ENCODE measurements at regions not wholly inside any gene's neighbourhood (a gene's known extent, or its start where the extent isn't known, plus 50 kb on each side); places are given as distances from the start of the nearest gene placed in this dataset.

DNA sequence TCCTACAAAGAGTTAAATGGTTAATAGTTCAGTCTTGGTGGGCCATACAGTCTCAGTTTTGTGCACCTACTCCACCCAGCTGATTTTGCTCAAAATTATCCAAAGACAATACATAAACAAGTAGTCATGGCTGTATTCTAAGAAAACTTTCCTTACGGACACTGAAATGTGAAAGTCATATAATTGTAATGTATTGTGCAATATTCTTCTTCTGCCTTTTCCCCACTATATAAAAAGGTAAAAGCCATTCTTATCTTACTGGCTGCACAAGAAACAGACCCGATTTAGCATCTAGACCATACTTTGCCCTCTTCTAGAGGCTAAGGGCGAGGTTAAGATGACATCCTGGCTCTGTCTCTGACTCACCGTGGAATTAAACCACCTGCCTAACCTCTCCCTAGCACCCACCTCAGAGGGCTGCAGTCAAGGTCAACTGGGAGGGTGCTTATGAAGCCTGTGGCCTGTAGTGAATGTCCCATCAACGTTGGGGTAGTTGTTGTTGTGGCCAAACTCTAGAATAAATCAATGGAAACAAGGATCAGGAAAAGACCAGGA, 63.8 kb upstream of the DOCK1 start:
- Histone ChIP-seq H3K36me3 (replicated peaks in 1 of 2) (no peaks in the 10 kb centered on the region), H3K4me3 (no peak overlapping the region), H3K27me3 (no peaks in the 10 kb centered on the region), H3K4me1 (replicated peaks in 1 of 2) (no peaks in the 10 kb centered on the region), H3K27ac (no peak overlapping the region), H3K9me3 (replicated peaks in 1 of 3) (no peaks in the 10 kb centered on the region)
- intact Hi-C loops (cut with DNase I): no loop called here
- no peak for DNase-seq
- 59 to 74% (median 62%) methylated on average over 5 of the region's 5 CpGs for WGBS, 4 donors
- TF ChIP-seq, protein P1, sequence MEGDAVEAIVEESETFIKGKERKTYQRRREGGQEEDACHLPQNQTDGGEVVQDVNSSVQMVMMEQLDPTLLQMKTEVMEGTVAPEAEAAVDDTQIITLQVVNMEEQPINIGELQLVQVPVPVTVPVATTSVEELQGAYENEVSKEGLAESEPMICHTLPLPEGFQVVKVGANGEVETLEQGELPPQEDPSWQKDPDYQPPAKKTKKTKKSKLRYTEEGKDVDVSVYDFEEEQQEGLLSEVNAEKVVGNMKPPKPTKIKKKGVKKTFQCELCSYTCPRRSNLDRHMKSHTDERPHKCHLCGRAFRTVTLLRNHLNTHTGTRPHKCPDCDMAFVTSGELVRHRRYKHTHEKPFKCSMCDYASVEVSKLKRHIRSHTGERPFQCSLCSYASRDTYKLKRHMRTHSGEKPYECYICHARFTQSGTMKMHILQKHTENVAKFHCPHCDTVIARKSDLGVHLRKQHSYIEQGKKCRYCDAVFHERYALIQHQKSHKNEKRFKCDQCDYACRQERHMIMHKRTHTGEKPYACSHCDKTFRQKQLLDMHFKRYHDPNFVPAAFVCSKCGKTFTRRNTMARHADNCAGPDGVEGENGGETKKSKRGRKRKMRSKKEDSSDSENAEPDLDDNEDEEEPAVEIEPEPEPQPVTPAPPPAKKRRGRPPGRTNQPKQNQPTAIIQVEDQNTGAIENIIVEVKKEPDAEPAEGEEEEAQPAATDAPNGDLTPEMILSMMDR (IDR thresholded peaks at IDR 0.05): no peak
- TF ChIP-seq POLR2A (IDR thresholded peaks at IDR 0.05): no peak

DNA sequence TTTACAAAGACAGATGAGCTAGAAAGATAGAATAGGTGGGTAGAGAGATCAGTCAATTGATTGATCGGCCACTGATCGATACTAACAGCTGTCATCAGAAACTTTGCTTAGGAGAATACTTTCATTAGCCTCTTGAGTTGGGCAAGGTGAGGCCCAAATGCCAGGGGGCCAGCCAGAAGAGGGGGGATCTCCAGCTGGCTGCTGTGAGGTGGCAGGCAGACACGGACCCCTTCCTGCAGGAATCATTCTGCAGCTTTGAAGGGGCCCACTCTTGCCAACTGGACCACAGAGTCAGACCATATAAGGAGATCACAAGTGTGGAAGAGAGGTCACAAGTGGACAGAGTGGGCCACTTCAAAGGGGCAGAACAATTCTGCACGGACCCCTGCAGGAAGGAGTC, 62.9 kb upstream of the DOCK1 start:
- no peaks in the 10 kb centered on the region for H3K27me3 ChIP-seq
- H3K27ac ChIP-seq: no peak overlapping the region
- TF ChIP-seq, protein P1 (IDR thresholded peaks at IDR 0.05): no peak
- TF ChIP-seq POLR2A (IDR thresholded peaks at IDR 0.05): no peak
- intact Hi-C loops (cut with DNase I): no loop called here
- no peaks in the 10 kb centered on the region for H3K4me1 ChIP-seq (replicated peaks in 1 of 2)
- no peak for DNase-seq
- WGBS, 4 donors: 83 to 87% (median 86%) methylated on average over 3 to 4 of the region's 4 CpGs
- no peaks in the 10 kb centered on the region for H3K36me3 ChIP-seq (replicated peaks in 1 of 2)
- no peak overlapping the region for H3K4me3 ChIP-seq
- H3K9me3 ChIP-seq (replicated peaks in 1 of 3): no peaks in the 10 kb centered on the region

- no peaks in the 10 kb centered on the region for H3K9me3 ChIP-seq (replicated peaks in 1 of 3)
- no peaks in the 10 kb centered on the region for H3K27me3 ChIP-seq
- no peak overlapping the region for H3K4me3 ChIP-seq
- WGBS, 4 donors: 56 to 75% (median 61%) methylated on average over 9 to 10 of the region's 10 CpGs
- no peak overlapping the region for H3K27ac ChIP-seq
- no peak for DNase-seq
- H3K36me3 ChIP-seq (replicated peaks in 1 of 2): no peaks in the 10 kb centered on the region
- TF ChIP-seq POLR2A (IDR thresholded peaks at IDR 0.05): no peak
- TF ChIP-seq, protein P1 (IDR thresholded peaks at IDR 0.05): no peak
- no peaks in the 10 kb centered on the region for H3K4me1 ChIP-seq (replicated peaks in 1 of 2)
- intact Hi-C loops (cut with DNase I): no loop called here
Measured at GRCh38 chr10:126842836-126843235, 62.4 kb upstream of the DOCK1 start.

DNA sequence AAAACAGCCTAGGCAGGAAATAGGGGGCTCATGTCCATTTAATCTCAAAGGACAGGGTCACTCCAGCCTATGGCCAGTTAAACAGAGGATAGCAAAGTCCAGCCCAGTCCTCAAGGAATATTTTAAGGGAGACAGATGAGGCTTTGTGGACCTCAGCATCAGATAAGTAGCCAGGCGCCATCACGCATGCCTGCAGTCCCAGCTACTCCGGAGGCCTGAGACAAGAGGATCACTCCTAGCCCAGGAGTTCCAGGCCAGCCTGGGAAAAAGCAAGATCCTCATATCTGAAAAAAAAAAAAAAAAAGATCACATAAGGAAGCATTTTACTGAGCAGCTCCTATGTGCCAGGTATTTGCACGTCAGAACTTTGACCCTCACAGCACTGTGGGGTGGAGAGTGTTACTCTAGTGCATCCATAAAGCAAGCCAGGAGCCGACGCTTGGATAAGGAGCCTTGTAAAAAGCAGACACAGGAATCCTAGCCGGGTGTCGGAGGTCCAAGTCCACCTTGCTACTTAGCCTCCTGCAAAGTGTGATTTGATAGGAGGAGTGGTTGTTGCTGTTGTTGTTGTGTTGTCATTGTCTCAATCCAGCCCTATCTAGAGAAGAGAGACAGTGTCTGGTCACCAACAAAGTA, 61.8 kb upstream of the DOCK1 start:
- H3K4me3 ChIP-seq: no peak overlapping the region
- DNase-seq: no peak
- WGBS, 4 donors: 74 to 93% (median 78%) methylated on average over 5 to 8 of the region's 8 CpGs
- no peak overlapping the region for H3K27ac ChIP-seq
- no peaks in the 10 kb centered on the region for H3K4me1 ChIP-seq (replicated peaks in 1 of 2)
- TF ChIP-seq, protein P1 (IDR thresholded peaks at IDR 0.05): no peak
- no peak for TF ChIP-seq POLR2A (IDR thresholded peaks at IDR 0.05)
- no peaks in the 10 kb centered on the region for H3K36me3 ChIP-seq (replicated peaks in 1 of 2)
- H3K27me3 ChIP-seq: no peaks in the 10 kb centered on the region
- H3K9me3 ChIP-seq (replicated peaks in 1 of 3): no peaks in the 10 kb centered on the region
- intact Hi-C loops (cut with DNase I): no loop called here

Measured in adrenal gland (tissue), 9 donors.